ENCODE measurements at regions not wholly inside any gene's neighbourhood (a gene's known extent, or its start where the extent isn't known, plus 50 kb on each side); places are given as distances from the start of the nearest gene placed in this dataset.

DNA sequence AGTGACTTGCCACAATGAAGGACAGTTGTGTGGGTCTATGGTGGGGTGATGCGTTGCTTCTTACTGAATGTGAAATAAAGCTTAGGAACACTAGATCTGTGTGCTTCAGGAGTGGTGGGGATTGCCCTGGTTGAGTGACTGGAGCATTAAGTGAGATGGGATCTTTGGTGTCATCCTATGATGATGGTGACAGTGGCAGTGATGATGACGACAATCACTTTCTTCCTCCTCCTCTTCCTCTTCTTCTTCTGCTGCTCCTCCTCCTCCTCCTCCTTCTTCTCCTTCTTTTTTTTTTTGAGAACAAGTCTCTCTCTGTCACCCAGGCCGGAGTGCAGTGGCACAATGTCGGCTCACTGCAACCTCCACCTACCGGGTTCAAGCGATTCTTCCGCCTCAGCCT, 396.8 kb downstream of the SEC14L1 start:
- DNase-seq (no peak), ATAC-seq (ENCODE audit: poor library complexity) (no peak)
- intact Hi-C loops (cut with DNase I): no loop called here

- ATAC-seq (ENCODE audit: poor library complexity) (no peak), DNase-seq (no peak)
Observed at GRCh38 chr17:77540531-77540930, 399.8 kb downstream of the SEC14L1 start.

GRCh38 chr17:77540975-77541374, 400.2 kb downstream of the SEC14L1 start:
- ATAC-seq (ENCODE audit: poor library complexity) (no peak), DNase-seq (no peak)
- intact Hi-C loops (cut with DNase I): loop anchor here (5.0 to 10.0 kb wide), 3 partner anchors 194 to 471 kb away; no protein-coding TSS in a partner anchor

More at GRCh38 chr17:77540531-77540930, 399.8 kb downstream of the SEC14L1 start:
- intact Hi-C loops (cut with DNase I): loop anchor here (5.0 to 10.0 kb wide), 3 partner anchors 194 to 472 kb away; no protein-coding TSS in a partner anchor

GRCh38 chr17:77542011-77542410, 401.2 kb downstream of the SEC14L1 start:
- ATAC-seq (ENCODE audit: poor library complexity): peak; percentile 71
- no peak for DNase-seq
- intact Hi-C loops (cut with DNase I): loop anchor here (5.0 to 10.0 kb wide), 3 partner anchors 193 to 470 kb away; no protein-coding TSS in a partner anchor

DNA sequence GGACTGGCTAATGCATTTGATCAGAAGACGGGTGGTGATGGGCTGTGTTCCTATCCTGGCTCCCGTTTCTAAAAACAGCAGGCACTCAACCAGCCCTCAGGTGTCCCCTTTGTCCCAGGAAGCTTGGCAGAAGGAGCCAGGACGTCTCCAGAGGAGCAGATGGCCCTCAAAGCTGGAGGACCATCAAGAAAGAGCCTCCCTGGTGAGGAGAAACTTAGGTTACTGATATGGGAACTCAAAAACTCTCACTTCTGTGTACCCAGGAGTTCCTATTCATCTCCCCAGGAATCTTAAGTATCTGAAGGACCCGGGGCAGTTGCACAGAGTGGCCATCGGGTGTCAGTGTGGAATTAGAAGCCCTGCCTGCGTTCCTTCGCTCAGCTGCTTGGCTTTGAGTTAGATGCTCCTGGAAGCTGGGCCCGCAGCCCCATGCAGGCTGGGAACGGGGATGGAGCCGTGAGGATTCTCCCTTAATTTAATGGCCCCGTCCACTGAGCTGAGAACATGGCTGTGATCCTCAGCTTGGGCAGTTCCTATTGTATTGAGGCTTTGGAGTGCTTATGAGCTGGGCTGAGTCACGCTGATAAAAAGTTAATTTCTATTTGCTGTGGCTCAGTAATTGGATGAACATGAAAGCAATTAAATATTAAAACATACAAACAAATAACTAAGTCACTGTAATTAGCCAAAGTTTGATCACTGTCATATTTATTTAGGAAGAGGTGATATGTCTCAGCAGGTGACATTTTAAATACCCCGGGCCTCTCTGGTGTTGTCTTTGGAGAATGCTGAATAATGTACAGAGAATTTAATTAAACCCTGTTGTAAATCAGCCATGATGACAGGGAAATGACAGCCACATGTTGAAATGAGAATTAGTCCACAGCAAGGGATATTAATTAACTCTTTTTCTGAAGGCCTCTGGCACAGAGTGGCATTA, 402.1 kb downstream of the SEC14L1 start:
- intact Hi-C loops (cut with DNase I): loop anchor here (5.0 to 10.0 kb wide), 3 partner anchors 192 to 469 kb away; no protein-coding TSS in a partner anchor
- DNase-seq: peak; percentile 86
- ATAC-seq (ENCODE audit: poor library complexity): peak; percentile 96

DNA sequence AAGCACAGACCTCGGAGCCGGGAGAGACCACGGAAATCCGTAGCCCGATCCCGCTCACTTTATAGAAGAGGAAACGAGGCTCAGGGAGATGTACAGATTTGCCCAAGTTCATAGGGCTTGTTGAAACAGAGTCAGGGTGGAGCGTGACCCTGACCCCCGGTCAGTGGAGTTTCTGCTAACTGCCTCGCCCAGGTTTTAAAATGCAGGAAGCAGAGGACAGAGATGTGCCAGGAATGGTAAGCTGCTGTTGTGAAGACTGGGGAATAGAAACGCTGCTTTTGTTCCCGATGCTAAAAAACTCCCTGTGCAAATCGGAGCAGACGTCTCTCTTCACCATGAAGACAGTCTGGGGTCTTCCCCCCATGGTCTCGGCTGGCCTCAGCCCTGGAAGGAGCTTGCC, 403.0 kb downstream of the SEC14L1 start:
- ATAC-seq (ENCODE audit: poor library complexity) (no peak), DNase-seq (no peak)
- intact Hi-C loops (cut with DNase I): loop anchor here (5.0 to 10.0 kb wide), 3 partner anchors 191 to 468 kb away; no protein-coding TSS in a partner anchor

GRCh38 chr17:77544347-77545110, 403.8 kb downstream of the SEC14L1 start:
- intact Hi-C loops (cut with DNase I): loop anchor here (5.0 to 10.0 kb wide), 3 partner anchors 190 to 468 kb away; no protein-coding TSS in a partner anchor
- no peak for ATAC-seq (ENCODE audit: poor library complexity)
- no peak for DNase-seq

GRCh38 chr17:77546772-77547241, 406.0 kb downstream of the SEC14L1 start:
- DNase-seq (no peak), ATAC-seq (ENCODE audit: poor library complexity) (no peak)
- intact Hi-C loops (cut with DNase I): loop anchor here (10.0 kb wide), 2 partner anchors 188 to 338 kb away; no protein-coding TSS in a partner anchor

GRCh38 chr17:77548967-77549366, 408.2 kb downstream of the SEC14L1 start:
- intact Hi-C loops (cut with DNase I): loop anchor here (10.0 kb wide), 2 partner anchors 186 to 336 kb away; no protein-coding TSS in a partner anchor
- no peak for DNase-seq
- ATAC-seq (ENCODE audit: poor library complexity): no peak

- ATAC-seq (ENCODE audit: poor library complexity) (no peak), DNase-seq (no peak)
- intact Hi-C loops (cut with DNase I): loop anchor here (10.0 kb wide), 2 partner anchors 185 to 335 kb away; no protein-coding TSS in a partner anchor
Observed at GRCh38 chr17:77549726-77550366, 408.7 kb upstream of the TNRC6C start.

- intact Hi-C loops (cut with DNase I): no loop called here
- DNase-seq: no peak
- no peak for ATAC-seq (ENCODE audit: poor library complexity)
Observed at GRCh38 chr17:77553459-77554066, 404.9 kb upstream of the TNRC6C start.

- intact Hi-C loops (cut with DNase I): no loop called here
- ATAC-seq (ENCODE audit: poor library complexity): peak; percentile 87
- no peak for DNase-seq
Observed at GRCh38 chr17:77555121-77555591, 403.3 kb upstream of the TNRC6C start.

- intact Hi-C loops (cut with DNase I): no loop called here
- ATAC-seq (ENCODE audit: poor library complexity) (peak; percentile 38), DNase-seq (no peak)
Observed at GRCh38 chr17:77555741-77556291, 402.7 kb upstream of the TNRC6C start.

DNA sequence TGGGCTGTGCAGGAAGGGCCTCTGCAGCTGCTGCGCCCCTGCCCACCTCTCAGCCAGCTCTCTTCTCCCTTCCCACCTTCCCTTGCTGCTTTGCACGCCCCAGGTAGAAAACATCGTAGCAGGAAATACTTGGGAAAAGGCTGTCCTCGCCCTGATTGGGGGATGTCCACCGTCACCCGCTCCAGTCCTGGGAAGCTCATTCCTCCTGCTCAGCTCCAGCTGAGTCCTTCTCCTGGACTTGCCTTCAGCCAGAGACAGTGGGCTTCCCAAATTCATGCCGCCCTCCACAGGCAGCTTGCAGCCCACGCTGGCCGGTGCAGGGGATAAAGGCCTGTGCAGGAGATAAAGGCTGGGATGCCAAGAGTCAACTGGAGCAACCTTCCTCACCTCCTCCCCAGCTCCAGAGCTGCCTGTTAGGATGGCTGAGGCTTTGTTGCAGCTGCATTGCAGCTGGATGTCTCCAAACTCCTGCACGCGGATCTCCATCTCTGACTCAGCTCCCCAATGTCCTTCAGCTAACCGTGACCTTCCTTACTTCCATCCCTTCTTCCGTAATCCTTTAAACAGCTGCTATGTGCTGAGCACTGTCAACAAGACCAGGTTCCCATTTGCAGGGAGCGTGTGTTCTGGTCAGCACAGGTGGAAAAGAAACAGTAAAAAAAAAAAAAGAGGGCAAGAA, 402.0 kb upstream of the TNRC6C start:
- intact Hi-C loops (cut with DNase I): no loop called here
- ATAC-seq (ENCODE audit: poor library complexity) (no peak), DNase-seq (no peak)

DNA sequence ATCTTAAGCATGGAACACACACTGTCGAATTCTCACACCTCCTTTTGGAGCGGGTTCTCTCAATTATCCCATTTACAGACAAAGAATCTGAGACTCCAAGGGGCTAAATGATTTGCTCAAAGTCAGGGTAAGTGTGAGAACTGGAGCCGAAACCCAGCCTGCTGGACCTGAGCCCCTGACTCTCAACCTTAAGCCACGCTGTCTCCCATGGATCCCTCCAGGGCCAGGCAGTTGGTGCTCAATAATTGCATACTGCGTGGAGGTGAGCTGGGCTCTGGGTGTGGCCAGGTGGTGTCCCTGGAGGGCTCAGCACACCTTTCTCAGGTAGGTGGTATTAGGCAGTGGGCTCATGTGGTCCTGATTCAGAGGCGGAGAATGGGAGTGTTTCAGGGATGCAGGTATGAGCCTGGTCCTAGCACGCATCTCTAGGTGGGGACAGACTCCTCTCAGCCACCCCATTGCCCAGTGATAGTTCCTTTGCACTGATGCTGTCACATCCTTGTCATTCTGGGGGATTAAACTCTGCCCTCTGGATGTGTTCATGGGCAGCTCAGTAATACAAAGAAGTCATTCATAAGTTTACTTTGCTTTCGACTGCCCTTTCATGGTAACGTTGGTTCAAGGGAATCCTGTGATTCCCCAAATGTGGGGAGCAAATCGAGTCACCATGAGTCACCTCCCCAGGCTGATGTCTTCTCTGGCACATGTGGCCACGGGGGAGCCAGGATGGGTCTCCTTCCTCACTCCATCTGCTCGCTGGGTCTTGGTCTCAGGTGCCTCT, 399.5 kb upstream of the TNRC6C start:
- no peak for ATAC-seq (ENCODE audit: poor library complexity)
- intact Hi-C loops (cut with DNase I): no loop called here
- DNase-seq: no peak

- intact Hi-C loops (cut with DNase I): no loop called here
- no peak for ATAC-seq (ENCODE audit: poor library complexity)
- no peak for DNase-seq
Observed at GRCh38 chr17:77560381-77560780, 398.1 kb upstream of the TNRC6C start.

Data from Right ventricle myocardium superior (tissue), 1 donor.